ENCODE measurements at regions not wholly inside any gene's neighbourhood (a gene's known extent, or its start where the extent isn't known, plus 50 kb on each side); places are given as distances from the start of the nearest gene placed in this dataset.

DNA sequence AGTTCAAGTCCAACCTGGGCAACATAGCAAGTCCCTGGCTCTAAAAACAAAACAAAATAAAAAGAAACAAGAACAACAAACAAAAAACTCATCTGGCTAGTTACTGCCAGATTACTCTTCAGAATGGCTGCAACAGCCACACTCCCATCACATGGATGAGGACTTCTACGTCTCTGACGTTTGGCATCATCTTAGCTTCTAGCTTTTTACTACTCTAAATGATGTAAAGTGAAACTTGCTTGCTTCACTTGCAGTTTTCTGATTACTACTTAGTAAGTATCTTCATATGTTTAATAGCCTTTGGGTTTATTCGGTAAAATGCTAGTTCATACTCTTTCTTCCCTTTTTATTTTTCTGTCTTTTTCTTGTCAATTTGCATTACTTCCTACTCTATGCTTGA, 161.1 kb upstream of the CARMIL1 start:
- no peak for ATAC-seq

DNA sequence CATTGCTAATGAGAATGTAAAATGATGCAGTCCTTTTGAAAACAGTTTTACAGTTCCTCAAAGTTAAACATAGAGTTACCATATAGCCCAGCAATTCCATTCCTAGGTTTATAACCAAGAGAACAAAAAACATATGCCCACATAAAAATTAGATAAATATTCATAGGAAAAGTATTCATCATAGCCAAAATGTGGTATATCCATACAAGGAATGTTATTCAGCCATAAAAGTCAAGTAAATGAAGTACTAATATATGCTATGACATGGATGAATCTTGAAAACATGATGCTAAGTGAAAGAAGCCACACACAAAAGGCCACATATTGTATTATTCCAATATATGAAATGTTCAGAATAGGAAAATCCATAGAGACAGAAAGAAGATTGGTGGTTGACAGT, 158.0 kb upstream of the CARMIL1 start:
- Histone ChIP-seq H3K36me3 (ENCODE audit: low read depth) (no peaks in the 10 kb centered on the region), H3K4me3 (no peak overlapping the region), H3K4me1 (ENCODE audit: low read depth) (peaks cover 34% of the 10 kb centered on the region), H3K9me3 (no peaks in the 10 kb centered on the region)
- intact Hi-C loops (cut with DNase I, micrococcal nuclease) = loop anchor here in 1 of 2 donors (10.0 kb wide), 1 partner anchor 54 kb away; no protein-coding TSS in a partner anchor
- ATAC-seq (no peak), DNase-seq (no peak)
- TF ChIP-seq, protein P1, sequence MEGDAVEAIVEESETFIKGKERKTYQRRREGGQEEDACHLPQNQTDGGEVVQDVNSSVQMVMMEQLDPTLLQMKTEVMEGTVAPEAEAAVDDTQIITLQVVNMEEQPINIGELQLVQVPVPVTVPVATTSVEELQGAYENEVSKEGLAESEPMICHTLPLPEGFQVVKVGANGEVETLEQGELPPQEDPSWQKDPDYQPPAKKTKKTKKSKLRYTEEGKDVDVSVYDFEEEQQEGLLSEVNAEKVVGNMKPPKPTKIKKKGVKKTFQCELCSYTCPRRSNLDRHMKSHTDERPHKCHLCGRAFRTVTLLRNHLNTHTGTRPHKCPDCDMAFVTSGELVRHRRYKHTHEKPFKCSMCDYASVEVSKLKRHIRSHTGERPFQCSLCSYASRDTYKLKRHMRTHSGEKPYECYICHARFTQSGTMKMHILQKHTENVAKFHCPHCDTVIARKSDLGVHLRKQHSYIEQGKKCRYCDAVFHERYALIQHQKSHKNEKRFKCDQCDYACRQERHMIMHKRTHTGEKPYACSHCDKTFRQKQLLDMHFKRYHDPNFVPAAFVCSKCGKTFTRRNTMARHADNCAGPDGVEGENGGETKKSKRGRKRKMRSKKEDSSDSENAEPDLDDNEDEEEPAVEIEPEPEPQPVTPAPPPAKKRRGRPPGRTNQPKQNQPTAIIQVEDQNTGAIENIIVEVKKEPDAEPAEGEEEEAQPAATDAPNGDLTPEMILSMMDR (IDR thresholded peaks at IDR 0.05) = no peak

More for the DNA sequence above, 161.1 kb upstream of the CARMIL1 start:
- intact Hi-C loops (cut with DNase I, micrococcal nuclease) = no loop called here
- no peaks in the 10 kb centered on the region for H3K36me3 ChIP-seq (ENCODE audit: low read depth)
- H3K9me3 ChIP-seq = no peaks in the 10 kb centered on the region
- DNase-seq = no peak
- no peak overlapping the region for H3K4me3 ChIP-seq
- TF ChIP-seq, protein P1 (IDR thresholded peaks at IDR 0.05) = no peak
- H3K4me1 ChIP-seq (ENCODE audit: low read depth) = peaks cover 34% of the 10 kb centered on the region

DNA sequence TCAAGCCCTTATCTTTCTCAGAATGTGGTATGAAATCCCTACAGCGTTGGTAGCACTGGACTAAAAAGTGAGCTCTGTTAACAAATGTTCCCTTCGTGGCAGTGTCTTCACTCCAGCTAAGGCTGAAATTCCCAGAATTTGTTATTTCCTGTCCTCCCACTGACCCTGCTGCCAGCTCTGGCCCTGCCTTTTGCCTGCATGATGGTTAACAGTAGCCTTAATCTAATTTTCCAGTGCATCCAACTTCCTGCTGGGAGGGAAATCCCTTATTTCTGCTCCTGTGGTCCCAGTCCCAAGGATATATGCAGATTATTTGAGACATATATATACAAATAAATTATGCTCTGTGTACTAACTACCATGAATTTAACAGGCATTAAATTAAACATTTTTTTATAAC, 157.2 kb upstream of the CARMIL1 start:
- no peak overlapping the region for H3K4me3 ChIP-seq
- peaks cover 34% of the 10 kb centered on the region for H3K4me1 ChIP-seq (ENCODE audit: low read depth)
- H3K36me3 ChIP-seq (ENCODE audit: low read depth) = no peaks in the 10 kb centered on the region
- DNase-seq (no peak), ATAC-seq (peak; percentile 24)
- H3K9me3 ChIP-seq = no peaks in the 10 kb centered on the region
- intact Hi-C loops (cut with DNase I, micrococcal nuclease) = loop anchor here in 1 of 2 donors (10.0 kb wide), 1 partner anchor 53 kb away; no protein-coding TSS in a partner anchor
- TF ChIP-seq, protein P1 (IDR thresholded peaks at IDR 0.05) = no peak

DNA sequence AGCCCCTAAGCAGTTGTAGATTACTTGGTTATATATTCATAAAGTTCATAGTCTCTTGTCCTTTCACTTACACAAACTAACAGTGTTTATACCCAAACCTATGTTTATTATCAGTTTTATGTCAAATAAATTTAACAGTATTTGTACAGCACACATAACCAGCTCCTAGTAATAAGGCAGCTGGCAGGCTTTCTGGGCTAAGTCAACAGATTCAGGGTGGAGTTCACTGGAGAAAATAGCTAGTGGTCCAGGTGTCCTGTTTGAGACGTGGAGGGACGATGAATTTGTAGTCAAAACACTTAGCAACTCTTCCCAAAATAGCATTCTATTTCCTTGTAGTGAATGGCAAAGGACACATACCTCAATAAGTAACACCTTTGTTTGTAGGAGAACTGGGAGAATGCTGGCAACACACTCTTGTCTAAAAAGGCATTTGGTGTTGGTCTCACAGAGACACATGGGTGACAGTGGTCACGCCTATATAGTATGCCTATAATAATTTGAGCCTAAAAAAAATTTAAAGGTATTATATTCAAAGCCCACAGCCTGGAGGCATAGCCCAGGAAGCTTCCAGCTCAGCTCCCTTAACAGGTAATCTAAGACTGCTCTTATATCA, 156.4 kb upstream of the CARMIL1 start:
- H3K36me3 ChIP-seq (ENCODE audit: low read depth) = no peaks in the 10 kb centered on the region
- H3K4me3 ChIP-seq = no peak overlapping the region
- TF ChIP-seq, protein P1 (IDR thresholded peaks at IDR 0.05) = no peak
- ATAC-seq (peak; percentile 87), DNase-seq (peak in 1 of 3 donors; percentile 66)
- H3K4me1 ChIP-seq (ENCODE audit: low read depth) = peaks cover 34% of the 10 kb centered on the region
- no peaks in the 10 kb centered on the region for H3K9me3 ChIP-seq
- intact Hi-C loops (cut with DNase I, micrococcal nuclease) = loop anchor here in 1 of 2 donors (10.0 kb wide), 1 partner anchor 52 kb away; no protein-coding TSS in a partner anchor

DNA sequence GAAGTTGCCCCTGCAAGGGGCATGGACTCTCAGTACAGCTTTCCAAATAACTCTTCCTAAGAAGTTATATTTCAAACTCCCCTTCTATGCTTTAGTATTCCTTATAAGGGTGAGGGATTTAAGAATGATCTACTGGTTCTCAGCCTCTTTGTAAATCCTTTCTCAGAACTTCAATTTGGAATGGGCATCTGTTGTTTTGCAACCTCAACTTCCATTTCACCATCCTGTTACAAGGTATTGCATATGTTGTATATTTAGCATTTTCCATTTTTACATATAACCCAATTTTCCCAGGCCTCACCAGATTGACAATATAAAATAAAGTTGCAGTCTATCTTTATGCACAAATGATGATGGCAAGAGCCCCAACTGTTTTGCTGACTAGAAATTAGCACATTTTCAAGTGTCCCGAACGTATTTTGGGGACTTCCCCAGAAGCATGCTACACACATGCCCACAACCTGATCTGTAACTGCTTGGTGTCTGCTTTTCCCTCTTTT, 154.9 kb upstream of the CARMIL1 start:
- DNase-seq (no peak), ATAC-seq (no peak)
- Histone ChIP-seq H3K9me3 (no peaks in the 10 kb centered on the region), H3K4me1 (ENCODE audit: low read depth) (peaks cover 25% of the 10 kb centered on the region), H3K4me3 (no peak overlapping the region), H3K36me3 (ENCODE audit: low read depth) (no peaks in the 10 kb centered on the region)
- intact Hi-C loops (cut with DNase I, micrococcal nuclease) = loop anchor here in 1 of 2 donors (10.0 kb wide), 1 partner anchor 51 kb away; no protein-coding TSS in a partner anchor
- TF ChIP-seq, protein P1 (IDR thresholded peaks at IDR 0.05) = no peak

Data from mucosa of descending colon (tissue), 3 donors.